ENCODE measurements at regions not wholly inside any gene's neighbourhood (a gene's known extent, or its start where the extent isn't known, plus 50 kb on each side); places are given as distances from the start of the nearest gene placed in this dataset.
"Not testable (repeated sequence)": the region's sequence is repeated elsewhere in the genome, so short reads cannot be mapped to it uniquely, and the experiment has no call there.

DNA sequence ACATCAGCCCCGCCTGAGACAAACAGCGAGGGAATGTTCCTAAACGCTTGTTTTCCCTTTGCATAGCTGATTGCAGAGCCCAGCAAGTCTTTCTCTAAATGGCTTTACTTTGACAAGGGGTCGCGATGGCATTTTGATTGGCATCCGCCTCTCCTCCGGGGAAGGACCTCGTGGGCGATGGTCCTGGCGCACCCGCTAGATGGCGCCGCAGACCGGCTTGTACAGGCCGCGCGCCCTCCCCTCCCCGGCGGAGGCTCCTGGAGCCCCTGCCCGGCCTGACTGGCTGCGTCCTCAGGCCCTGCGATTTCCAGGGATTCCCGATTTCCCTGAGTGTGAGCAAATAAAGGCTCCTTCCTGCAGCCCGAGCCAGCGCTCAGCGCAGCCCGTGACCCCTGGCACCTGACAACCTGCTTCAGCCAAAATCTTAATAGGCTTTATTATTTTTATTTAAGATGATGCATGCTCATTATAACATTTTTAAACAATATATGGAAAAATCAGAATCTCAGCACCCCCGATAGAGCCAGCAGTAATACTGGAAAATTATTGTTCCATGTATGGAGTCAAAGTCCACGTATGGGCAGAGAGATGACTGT is 468.3 kb downstream of the AACS start:
- no peak overlapping the region for H3K27ac ChIP-seq (ENCODE audit: low read depth, low read length)
- H3K36me3 ChIP-seq (ENCODE audit: control insufficient read depth, insufficient read depth, low read length) = no peaks in the 10 kb centered on the region
- DNase-seq (ENCODE audit: low read depth in 4 of 6, low spot score in 6 of 6) = peak in 4 of 6 donors; percentile 42 to 91 (median 70)
- H3K4me1 ChIP-seq (ENCODE audit: control insufficient read depth, insufficient read depth, low read length) = peaks cover 40% of the 10 kb centered on the region
- 5% methylated on average over 23 of the region's 29 CpGs for WGBS (ENCODE audit: insufficient coverage)
- no peaks in the 10 kb centered on the region for H3K9me3 ChIP-seq (ENCODE audit: control insufficient read depth, insufficient read depth, low read length)
- H3K27me3 ChIP-seq (ENCODE audit: control insufficient read depth, insufficient read depth, low read length) = peaks cover 2% of the 10 kb centered on the region
- no peak overlapping the region for H3K4me3 ChIP-seq (ENCODE audit: low read depth, low read length)

DNA sequence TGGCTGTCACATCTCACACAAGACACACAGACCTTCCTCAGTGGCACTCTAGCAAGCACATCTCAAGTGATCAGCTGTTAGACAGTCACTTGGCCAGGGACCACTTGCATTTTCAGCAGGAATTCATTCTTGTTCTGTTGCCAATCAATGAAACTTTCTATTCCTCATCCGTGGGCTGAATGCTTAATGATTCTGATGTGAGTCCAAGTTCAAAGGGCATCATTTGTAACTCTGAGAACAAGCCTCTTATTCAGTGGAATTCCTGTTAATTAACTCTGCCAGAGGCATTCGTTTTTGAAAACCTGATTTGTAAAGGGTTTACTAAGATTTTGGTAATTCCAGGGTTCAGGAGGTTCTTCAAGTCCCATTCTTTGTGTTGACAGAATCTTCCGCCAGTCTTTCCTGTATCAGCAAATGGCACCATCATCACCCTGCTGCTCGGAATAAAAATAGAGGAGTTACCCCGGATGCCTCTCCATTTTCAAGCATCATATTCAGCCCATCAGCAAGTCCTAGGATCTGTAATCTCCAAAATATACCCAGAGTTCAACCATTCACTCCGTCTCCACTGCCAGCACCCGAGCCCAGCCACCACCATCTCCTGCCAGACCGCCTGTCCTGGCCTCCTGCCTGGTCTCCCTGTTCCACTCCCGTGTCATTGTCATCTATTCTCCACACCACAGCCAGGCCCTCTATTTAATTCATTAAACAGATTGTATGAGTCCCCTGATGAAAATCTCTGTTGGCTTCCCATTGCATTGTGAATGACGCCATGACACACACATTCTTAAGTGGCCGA is 473.4 kb downstream of the AACS start:
- peak overlapping the region; percentile 25 for H3K27ac ChIP-seq (ENCODE audit: low read depth, low read length)
- peak in 2 of 6 donors; percentile 77 to 80 for DNase-seq (ENCODE audit: low read depth in 4 of 6, low spot score in 6 of 6)
- no peak overlapping the region for H3K4me3 ChIP-seq (ENCODE audit: low read depth, low read length)
- no peaks in the 10 kb centered on the region for H3K27me3 ChIP-seq (ENCODE audit: control insufficient read depth, insufficient read depth, low read length)
- H3K9me3 ChIP-seq (ENCODE audit: control insufficient read depth, insufficient read depth, low read length) = no peaks in the 10 kb centered on the region
- H3K36me3 ChIP-seq (ENCODE audit: control insufficient read depth, insufficient read depth, low read length) = no peaks in the 10 kb centered on the region
- 50% methylated on average over 9 of the region's 11 CpGs for WGBS (ENCODE audit: insufficient coverage)
- peaks cover 17% of the 10 kb centered on the region for H3K4me1 ChIP-seq (ENCODE audit: control insufficient read depth, insufficient read depth, low read length)

DNA sequence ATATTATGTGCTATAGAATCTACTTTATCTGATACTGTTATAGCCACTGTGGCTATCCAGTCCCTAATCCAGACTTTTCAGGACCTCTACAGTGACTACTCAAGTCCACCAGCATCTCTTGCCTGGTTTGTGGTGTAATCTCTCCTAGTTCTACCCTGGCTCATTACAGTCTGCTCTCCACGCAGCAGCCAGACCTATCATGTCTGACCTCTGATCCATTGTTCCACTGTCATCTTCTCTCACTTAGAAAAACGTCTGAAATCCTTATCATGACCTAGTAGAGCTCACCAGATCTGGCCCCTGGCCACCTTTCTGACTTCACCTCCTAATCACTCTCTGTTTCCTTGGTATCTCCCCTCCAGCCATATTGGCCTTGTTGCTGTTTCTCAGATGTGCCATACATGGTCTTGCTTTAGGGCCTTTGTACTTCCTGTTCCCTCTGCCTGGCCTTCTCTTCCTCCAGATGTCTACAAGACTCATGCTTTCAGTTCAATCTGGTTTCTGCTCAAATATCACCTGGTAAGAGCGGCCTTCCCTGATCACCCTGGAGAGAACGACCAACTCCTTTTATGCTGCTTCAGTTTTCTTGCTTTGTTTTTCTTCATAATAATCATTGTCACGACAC is 475.5 kb downstream of the AACS start:
- 81% methylated on average over 4 of the region's 5 CpGs for WGBS (ENCODE audit: insufficient coverage)
- Histone ChIP-seq H3K27me3 (ENCODE audit: control insufficient read depth, insufficient read depth, low read length) (no peaks in the 10 kb centered on the region), H3K36me3 (ENCODE audit: control insufficient read depth, insufficient read depth, low read length) (no peaks in the 10 kb centered on the region), H3K27ac (ENCODE audit: low read depth, low read length) (no peak overlapping the region), H3K4me1 (ENCODE audit: control insufficient read depth, insufficient read depth, low read length) (peaks cover 15% of the 10 kb centered on the region), H3K4me3 (ENCODE audit: low read depth, low read length) (no peak overlapping the region), H3K9me3 (ENCODE audit: control insufficient read depth, insufficient read depth, low read length) (no peaks in the 10 kb centered on the region)
- DNase-seq (ENCODE audit: low read depth in 4 of 6, low spot score in 6 of 6) = no peak

DNA sequence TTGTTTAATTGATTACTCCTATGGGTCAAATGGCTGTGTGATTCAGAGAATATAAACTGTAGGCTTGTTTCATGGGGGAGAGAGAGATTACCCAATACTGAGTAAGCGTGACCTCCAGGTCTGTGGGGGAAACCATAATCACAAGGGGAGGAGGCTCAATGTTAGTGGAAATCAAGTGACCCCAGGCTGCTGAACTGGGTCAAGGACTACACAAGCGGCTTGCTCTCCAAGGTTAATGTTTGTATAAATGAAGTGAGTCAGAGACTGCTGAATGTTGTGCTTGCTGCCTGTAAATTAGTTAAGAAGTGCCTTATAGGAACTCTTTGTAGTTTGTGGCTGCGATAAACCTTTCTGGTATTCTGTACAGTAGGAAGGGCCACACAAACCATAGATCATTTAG is 479.7 kb downstream of the AACS start:
- WGBS (ENCODE audit: insufficient coverage) = 100% methylated on average over 3 of the region's 3 CpGs
- Histone ChIP-seq H3K4me1 (ENCODE audit: control insufficient read depth, insufficient read depth, low read length) (no peaks in the 10 kb centered on the region), H3K36me3 (ENCODE audit: control insufficient read depth, insufficient read depth, low read length) (no peaks in the 10 kb centered on the region), H3K27ac (ENCODE audit: low read depth, low read length) (no peak overlapping the region), H3K4me3 (ENCODE audit: low read depth, low read length) (no peak overlapping the region), H3K9me3 (ENCODE audit: control insufficient read depth, insufficient read depth, low read length) (no peaks in the 10 kb centered on the region), H3K27me3 (ENCODE audit: control insufficient read depth, insufficient read depth, low read length) (no peaks in the 10 kb centered on the region)
- DNase-seq (ENCODE audit: low read depth in 4 of 6, low spot score in 6 of 6) = no peak

DNA sequence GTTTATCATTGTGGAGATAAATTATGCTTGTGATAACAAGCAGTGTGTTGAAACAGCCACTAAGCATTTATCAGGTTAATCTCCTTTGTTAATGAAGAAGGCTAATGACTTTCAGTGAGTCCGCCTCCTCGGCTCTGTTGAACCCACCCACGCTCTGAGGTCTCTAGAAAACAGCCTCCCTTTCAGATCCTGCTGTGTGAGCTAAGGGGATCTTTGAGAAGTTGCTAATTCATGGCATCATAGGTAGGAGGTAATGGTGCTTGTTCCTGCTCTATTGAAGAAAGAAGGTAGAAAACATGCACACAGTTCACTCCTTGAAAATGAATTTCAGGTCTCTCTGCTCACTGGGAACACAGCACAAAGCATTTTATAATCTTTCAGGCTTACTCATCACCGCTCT is 483.9 kb downstream of the AACS start:
- Histone ChIP-seq H3K27ac (ENCODE audit: low read depth, low read length) (no peak overlapping the region), H3K27me3 (ENCODE audit: control insufficient read depth, insufficient read depth, low read length) (no peaks in the 10 kb centered on the region), H3K36me3 (ENCODE audit: control insufficient read depth, insufficient read depth, low read length) (no peaks in the 10 kb centered on the region), H3K4me3 (ENCODE audit: low read depth, low read length) (no peak overlapping the region), H3K9me3 (ENCODE audit: control insufficient read depth, insufficient read depth, low read length) (no peaks in the 10 kb centered on the region), H3K4me1 (ENCODE audit: control insufficient read depth, insufficient read depth, low read length) (no peaks in the 10 kb centered on the region)
- DNase-seq (ENCODE audit: low read depth in 4 of 6, low spot score in 6 of 6) = peak in 1 of 6 donors; percentile 48
- no CpG with 5 or more reads among the region's 4 CpGs for WGBS (ENCODE audit: insufficient coverage)

DNA sequence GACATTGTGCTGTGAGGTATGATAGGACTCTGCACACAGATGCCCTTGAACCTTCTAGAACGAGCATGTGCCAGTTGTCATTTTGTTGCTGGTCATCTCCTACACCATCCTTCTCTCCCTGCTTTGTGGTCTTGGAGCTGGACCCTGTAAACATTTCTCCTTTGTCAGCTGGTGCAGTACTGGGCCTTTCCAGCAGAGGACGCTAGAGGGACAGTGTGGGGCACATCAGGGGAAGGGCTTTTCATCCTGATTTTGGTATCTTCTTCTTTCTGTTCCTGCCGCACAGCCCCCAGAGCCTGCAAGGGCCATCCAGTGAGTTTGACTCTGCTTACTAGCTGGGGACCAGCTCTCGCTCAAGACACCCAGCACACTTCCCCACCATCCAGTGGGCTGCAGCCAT is 484.6 kb downstream of the AACS start:
- Histone ChIP-seq H3K9me3 (ENCODE audit: control insufficient read depth, insufficient read depth, low read length) (no peaks in the 10 kb centered on the region), H3K4me1 (ENCODE audit: control insufficient read depth, insufficient read depth, low read length) (no peaks in the 10 kb centered on the region), H3K27ac (ENCODE audit: low read depth, low read length) (no peak overlapping the region), H3K4me3 (ENCODE audit: low read depth, low read length) (no peak overlapping the region), H3K27me3 (ENCODE audit: control insufficient read depth, insufficient read depth, low read length) (no peaks in the 10 kb centered on the region), H3K36me3 (ENCODE audit: control insufficient read depth, insufficient read depth, low read length) (no peaks in the 10 kb centered on the region)
- 78% methylated on average over 3 of the region's 4 CpGs for WGBS (ENCODE audit: insufficient coverage)
- DNase-seq (ENCODE audit: low read depth in 4 of 6, low spot score in 6 of 6) = no peak

DNA sequence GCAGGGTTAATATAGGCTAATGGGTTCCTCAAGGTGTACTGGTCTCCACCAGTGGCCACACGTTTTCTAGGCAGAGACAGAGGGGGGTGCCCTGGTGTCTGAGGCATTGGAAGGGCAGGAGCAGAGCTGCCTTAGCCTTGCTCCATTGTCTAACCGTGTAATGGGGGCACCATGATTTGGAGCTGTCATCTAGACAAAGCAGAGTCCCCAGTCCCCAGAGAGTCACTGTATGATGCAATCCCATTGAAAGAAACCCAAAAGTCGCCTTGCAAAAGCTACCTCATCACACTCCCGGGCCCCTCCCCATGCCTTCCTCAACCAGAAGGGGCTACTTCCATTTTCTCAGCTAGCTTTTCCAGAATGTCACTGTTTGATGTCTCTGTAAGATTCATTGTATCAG is 487.1 kb downstream of the AACS start:
- Histone ChIP-seq H3K9me3 (ENCODE audit: control insufficient read depth, insufficient read depth, low read length) (no peaks in the 10 kb centered on the region), H3K4me3 (ENCODE audit: low read depth, low read length) (no peak overlapping the region), H3K36me3 (ENCODE audit: control insufficient read depth, insufficient read depth, low read length) (no peaks in the 10 kb centered on the region), H3K27ac (ENCODE audit: low read depth, low read length) (no peak overlapping the region), H3K27me3 (ENCODE audit: control insufficient read depth, insufficient read depth, low read length) (no peaks in the 10 kb centered on the region), H3K4me1 (ENCODE audit: control insufficient read depth, insufficient read depth, low read length) (no peaks in the 10 kb centered on the region)
- WGBS (ENCODE audit: insufficient coverage) = 49% methylated on average over 2 of the region's 4 CpGs
- DNase-seq (ENCODE audit: low read depth in 4 of 6, low spot score in 6 of 6) = no peak

DNA sequence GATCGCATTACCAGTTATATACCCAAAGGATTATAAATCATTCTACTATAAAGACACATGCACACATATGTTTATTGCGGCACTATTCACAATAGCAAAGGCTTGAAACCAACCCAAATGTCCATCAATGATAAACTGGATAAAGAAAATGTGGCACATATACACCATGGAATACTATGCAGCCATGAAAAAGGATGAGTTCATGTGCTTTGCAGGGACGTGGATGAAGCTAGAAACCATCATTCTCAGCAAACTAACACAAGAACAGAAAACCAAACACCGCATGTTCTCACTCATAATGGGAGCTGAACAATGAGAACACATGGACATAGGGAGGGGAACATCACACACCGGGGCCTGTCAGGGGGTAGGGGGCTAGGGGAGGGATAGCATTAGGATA is 495.8 kb downstream of the AACS start:
- not testable (repeated sequence) for H3K36me3 ChIP-seq (ENCODE audit: control insufficient read depth, insufficient read depth, low read length); H3K27me3 ChIP-seq (ENCODE audit: control insufficient read depth, insufficient read depth, low read length); H3K4me3 ChIP-seq (ENCODE audit: low read depth, low read length); H3K9me3 ChIP-seq (ENCODE audit: control insufficient read depth, insufficient read depth, low read length); DNase-seq (ENCODE audit: low read depth in 4 of 6, low spot score in 6 of 6); H3K4me1 ChIP-seq (ENCODE audit: control insufficient read depth, insufficient read depth, low read length); H3K27ac ChIP-seq (ENCODE audit: low read depth, low read length)
- WGBS (ENCODE audit: insufficient coverage) = no CpG with 5 or more reads among the region's 5 CpGs

DNA sequence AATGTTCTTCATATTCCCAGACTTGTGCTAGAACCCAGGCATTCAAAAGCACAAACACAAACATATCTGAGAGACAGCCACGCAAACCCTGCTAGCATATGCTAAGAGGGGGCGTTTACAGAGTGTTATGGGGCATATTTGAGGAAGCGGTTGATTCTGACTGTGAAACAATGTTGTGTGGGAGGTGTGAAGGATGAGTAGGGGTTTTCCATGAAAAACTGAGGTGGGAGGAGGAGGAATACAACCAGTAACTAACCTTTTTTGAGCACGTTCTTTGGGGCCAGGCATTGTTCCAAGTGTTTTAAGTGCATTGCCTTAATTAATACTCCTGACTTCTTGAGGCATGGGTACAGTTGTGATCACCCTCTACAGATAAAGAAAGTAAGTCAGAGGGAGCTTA is 499.5 kb downstream of the AACS start:
- Histone ChIP-seq H3K9me3 (ENCODE audit: control insufficient read depth, insufficient read depth, low read length) (peaks cover 2% of the 10 kb centered on the region), H3K27me3 (ENCODE audit: control insufficient read depth, insufficient read depth, low read length) (no peaks in the 10 kb centered on the region), H3K4me3 (ENCODE audit: low read depth, low read length) (no peak overlapping the region), H3K27ac (ENCODE audit: low read depth, low read length) (no peak overlapping the region), H3K36me3 (ENCODE audit: control insufficient read depth, insufficient read depth, low read length) (no peaks in the 10 kb centered on the region), H3K4me1 (ENCODE audit: control insufficient read depth, insufficient read depth, low read length) (no peaks in the 10 kb centered on the region)
- WGBS (ENCODE audit: insufficient coverage) = 92% methylated on average over 2 of the region's 4 CpGs
- no peak for DNase-seq (ENCODE audit: low read depth in 4 of 6, low spot score in 6 of 6)

DNA sequence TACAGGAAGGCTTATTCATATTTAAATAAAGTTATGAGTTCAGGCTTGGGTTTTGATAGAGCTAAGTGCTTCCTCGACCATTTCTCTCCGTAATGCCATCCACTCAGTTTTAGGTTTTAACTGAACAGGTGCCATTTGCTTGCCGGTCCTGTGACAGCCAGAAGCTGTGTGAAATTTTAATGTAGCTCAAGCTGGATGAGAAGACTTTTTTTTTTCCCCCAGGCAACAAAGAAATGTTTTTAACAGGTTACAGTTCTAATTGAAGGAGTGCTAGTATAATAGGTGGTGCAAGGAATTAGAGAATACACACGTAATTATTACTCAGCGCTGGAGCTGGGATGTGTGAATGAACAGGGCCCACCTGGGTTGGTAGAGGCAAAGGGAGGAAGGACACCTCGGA is 502.3 kb downstream of the AACS start:
- no peaks in the 10 kb centered on the region for H3K36me3 ChIP-seq (ENCODE audit: control insufficient read depth, insufficient read depth, low read length)
- H3K4me1 ChIP-seq (ENCODE audit: control insufficient read depth, insufficient read depth, low read length) = no peaks in the 10 kb centered on the region
- WGBS (ENCODE audit: insufficient coverage) = no CpG with 5 or more reads among the region's 6 CpGs
- no peak overlapping the region for H3K4me3 ChIP-seq (ENCODE audit: low read depth, low read length)
- peak in 1 of 6 donors; percentile 22 for DNase-seq (ENCODE audit: low read depth in 4 of 6, low spot score in 6 of 6)
- peaks cover 2% of the 10 kb centered on the region for H3K9me3 ChIP-seq (ENCODE audit: control insufficient read depth, insufficient read depth, low read length)
- H3K27ac ChIP-seq (ENCODE audit: low read depth, low read length) = no peak overlapping the region
- H3K27me3 ChIP-seq (ENCODE audit: control insufficient read depth, insufficient read depth, low read length) = no peaks in the 10 kb centered on the region

Data from spinal cord (tissue), 9 donors.